IPS-11a (cell line): ENCODE measurements at regions not wholly inside any gene's neighbourhood (a gene's known extent, or its start where the extent isn't known, plus 50 kb on each side); places are given as distances from the start of the nearest gene placed in this dataset.

Experiments used
- H3K4me3 ChIP-seq: one replicate; pipeline ENCODE4 v1.5.1; 2013; ENCODE audit warnings: low read depth, low read length, control low read depth

- no peak overlapping the region for H3K4me3 ChIP-seq
Measured at GRCh38 chr2:7866825-7867224, 815.0 kb upstream of the ID2 start.

DNA sequence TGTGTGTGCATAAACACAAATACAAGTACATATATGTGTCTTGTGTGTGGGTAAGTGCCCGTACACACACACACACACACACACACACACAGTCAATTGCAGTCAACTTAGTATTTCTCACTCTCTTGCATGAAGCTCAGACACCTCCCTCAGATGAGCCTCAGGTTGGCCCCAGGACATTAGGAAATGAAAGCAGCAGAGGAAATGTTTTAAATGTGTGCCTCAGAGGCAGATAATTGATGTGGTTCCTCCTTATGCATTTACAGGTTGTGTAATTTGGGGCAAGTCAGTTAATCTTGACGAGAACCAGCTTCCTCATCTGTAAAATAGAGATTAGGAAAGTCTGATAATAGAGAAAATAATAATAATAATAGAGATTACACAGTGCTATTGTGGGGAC lies 814.0 kb upstream of the ID2 start:
- no peak overlapping the region for H3K4me3 ChIP-seq

GRCh38 chr2:7868836-7869235 lies 813.0 kb upstream of the ID2 start:
- no peak overlapping the region for H3K4me3 ChIP-seq

DNA sequence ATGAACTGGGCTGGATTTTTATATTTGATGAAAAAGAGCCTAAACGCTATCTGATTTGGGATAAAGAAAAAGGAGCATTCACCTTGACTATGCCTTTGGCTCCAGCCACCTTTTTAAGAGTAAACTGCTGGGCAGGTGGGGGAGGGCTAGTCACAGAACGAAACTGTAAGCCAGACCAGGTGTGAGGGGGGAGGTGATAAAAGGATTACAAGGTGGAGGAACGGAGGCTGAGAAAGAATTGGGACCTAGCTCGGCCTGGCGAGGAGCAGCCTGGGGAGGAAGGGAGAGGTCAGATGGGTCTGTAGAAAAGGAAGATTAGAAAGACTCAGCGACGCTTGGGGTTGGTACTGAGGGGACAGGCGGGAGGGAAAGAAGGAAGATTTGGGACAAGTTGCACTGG lies 805.4 kb upstream of the ID2 start:
- peak overlapping the region; percentile 27 for H3K4me3 ChIP-seq

GRCh38 chr2:7878266-7878665 lies 803.6 kb upstream of the ID2 start:
- peak overlapping the region; percentile 13 for H3K4me3 ChIP-seq

DNA sequence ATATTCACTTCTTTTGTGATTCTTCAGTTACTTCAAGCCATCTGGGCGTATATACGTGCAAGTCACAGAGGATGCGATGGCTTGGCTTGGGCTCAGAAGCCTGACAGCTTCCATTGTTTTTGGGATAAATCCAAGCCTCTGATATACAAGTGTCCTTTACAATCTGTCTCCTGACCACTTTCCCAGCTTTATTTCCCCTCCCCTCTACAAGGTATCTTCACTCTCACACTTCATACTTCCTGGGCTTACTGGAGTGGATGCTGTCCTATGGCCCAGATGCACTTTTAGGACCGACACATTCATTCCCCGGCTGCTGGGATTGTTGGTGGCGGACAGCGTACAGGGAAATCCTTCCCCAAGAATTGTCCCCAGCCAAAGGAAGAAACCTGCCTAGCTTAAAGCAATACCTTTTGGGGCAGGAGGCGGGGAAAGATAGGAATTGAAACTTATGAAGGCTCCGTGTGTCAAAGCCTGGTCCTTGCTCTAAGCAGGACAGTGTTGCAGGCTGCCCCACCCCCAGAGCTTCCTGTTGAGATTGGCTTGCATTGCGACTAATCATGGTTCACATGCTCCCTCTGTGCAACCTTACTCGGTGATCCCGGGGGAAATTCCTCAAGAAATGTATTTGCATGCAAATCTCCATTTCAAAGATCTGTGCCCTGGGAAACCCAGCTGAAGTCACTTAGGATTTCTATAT lies 802.9 kb upstream of the ID2 start:
- H3K4me3 ChIP-seq = peak overlapping the region; percentile 48

DNA sequence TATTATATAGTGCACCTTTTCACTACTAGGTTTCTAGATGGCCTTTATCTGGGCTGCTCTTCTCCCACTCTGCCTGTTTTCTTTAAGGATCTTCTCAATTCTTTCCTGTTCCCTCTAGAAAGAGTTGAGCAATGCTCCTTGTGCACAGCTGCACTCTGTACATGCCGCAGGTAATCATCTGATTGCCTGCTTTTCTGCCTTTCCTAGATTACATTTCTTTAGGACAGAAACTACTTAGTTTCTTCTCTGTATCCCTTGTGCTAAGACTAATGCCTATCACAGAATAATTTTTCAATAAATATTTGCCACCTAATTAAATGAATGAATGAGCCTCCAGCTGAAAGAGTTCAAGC lies 802.4 kb upstream of the ID2 start:
- peak overlapping the region; percentile 48 for H3K4me3 ChIP-seq

DNA sequence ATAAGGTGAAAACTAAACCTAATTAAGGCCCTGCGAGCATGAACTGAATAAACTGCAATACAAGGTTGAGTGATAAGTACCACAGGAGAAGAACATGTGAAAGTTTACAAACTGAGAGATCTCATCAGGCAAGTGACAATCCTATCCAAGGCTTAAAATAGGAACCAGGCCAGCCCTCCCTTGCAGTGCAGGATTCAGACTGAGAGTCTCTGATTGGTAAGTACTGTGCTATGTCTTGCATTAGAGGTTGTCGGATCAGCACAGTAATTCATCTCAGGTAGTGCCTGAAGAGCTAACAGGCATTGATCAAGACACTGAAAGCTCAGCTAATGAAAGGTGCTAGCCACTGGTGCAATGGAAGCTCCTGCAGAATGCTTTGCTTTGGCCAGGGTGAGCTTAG lies 801.7 kb upstream of the ID2 start:
- H3K4me3 ChIP-seq = peak overlapping the region; percentile 28

GRCh38 chr2:7880566-7880965 lies 801.3 kb upstream of the ID2 start:
- peak overlapping the region; percentile 28 for H3K4me3 ChIP-seq

DNA sequence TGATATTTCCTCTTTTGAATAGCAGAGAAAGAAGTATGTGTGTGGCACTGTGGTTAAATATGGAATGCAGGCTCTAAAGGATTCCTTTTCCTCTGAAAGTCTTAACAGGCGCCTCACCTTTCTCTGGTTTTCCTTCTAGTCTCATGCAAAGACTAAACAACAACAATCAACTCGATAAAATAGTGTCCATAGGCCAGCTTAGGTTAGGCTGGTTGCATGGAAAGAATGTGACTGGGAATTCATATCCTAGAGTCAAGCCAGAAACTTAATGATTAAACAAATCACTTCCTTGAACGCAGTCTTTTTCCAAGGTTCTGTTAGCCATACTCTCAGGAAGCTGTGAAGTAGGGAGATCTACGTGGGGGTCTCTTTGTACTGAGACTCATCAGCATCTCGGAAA lies 800.8 kb upstream of the ID2 start:
- H3K4me3 ChIP-seq = no peak overlapping the region

DNA sequence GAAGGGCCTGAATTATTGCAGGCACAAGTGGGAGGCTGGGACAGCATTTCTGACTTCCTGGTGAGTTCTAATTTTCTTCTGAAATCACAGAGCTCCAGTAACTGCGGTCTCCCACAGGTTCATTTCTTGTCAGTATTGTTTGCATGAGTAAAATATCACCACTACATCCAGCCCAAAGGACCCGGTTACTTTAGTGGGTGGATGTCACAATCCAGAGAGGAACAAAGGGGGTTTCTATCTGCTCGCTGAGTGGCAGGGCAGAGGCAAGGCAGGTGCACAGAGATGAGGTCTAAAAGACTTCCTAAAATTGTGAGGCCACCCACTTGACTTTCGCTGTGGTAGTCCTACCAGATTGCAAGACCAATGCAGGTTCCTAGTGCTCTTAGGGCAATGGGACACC lies 800.4 kb upstream of the ID2 start:
- no peak overlapping the region for H3K4me3 ChIP-seq

DNA sequence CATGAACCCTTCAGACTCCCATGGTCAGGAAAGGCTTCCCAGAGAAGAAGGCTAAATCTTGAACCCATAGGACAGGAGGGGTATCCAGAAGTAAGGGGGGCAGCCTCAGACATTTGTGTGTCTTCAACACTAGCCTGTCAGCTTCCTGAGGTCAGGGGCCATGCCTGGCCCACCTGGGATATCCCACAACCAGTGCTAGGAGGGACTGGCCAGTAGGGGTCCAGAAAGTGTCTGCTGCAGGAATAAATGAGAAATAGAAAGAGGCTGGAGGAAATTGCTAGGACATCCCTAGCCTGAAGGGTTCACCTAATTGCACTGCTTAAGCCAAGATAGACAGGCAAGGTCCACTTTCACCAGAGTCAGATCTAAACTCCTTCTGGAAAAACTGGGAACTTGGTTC lies 799.6 kb upstream of the ID2 start:
- peak overlapping the region; percentile 13 for H3K4me3 ChIP-seq

DNA sequence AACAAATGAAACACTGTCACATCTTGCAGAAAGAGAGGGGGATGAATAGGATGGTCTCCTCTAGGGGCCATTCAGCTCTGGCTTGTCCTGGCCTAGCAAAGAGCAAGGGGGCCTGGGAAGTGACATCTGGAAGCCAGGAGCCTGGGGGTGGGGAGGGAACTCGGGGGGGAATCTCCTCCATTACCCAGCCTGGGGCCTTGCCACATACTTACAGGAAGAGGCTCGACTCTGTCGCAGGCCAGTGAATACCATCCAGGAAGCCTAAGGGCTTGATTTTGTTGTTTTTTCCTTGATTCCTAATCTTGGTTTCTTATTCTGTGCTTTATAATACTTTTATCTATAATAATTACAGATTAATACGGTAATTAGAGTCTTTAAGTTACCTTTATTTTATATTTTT lies 797.5 kb upstream of the ID2 start:
- no peak overlapping the region for H3K4me3 ChIP-seq

DNA sequence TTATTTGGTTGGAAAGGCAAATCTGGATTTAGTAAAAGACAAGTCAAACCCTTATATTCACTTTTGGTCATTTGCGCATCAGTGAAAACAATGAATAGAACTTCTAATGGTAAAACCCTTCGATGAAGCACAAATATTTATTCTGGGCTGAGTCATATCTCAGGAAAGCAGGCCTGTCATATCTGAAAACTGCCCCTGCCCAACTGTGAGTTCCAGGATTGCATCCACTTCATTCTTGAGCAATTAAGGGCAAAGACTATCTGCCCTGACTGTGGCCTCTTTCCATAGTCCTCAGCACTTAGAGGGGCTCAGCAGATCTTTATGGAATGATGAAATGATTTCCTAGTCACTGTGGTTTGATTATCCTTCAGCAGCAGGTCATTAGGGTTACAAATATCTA lies 795.2 kb upstream of the ID2 start:
- no peak overlapping the region for H3K4me3 ChIP-seq

DNA sequence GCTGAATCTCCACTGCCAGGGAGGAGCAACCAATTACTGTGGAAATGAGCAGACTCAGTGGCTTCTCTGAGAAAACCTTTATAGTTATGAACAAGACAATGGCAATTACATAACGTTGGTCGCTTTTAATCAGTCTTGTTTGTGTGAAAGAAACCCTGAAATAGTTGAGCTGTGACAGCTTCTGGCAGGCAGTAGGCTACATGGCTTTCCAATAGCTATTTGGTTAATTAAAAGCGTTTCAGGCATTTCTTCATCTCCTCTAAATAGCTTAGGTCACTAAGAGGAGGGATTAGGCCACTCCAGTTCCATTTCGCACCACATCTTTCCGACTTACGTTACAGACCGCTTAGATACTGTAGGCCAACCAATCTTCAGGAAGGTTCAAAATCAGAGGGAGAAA lies 794.4 kb upstream of the ID2 start:
- H3K4me3 ChIP-seq = no peak overlapping the region

- no peak overlapping the region for H3K4me3 ChIP-seq
Measured at GRCh38 chr2:7888876-7889275, 793.0 kb upstream of the ID2 start.

GRCh38 chr2:7891312-7891711 lies 790.5 kb upstream of the ID2 start:
- no peak overlapping the region for H3K4me3 ChIP-seq

DNA sequence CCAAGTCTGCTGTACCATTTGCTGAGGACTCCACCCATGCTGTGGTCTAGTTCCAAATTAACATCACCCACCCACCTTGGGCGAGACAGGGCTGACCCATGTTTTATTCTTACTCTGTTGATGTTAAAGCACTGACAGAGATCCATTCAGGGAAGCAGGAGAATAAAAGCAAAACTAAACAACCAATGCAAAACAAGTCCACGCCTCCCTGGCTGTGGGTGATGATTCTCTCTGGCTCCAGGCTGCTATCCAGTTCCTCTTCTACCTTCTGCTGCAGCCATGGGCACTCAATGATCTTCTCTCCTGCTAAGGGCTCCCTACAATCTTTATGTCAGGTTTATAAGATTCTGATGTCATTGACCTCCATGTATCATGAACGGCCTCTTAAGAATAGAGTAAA lies 786.6 kb upstream of the ID2 start:
- no peak overlapping the region for H3K4me3 ChIP-seq

DNA sequence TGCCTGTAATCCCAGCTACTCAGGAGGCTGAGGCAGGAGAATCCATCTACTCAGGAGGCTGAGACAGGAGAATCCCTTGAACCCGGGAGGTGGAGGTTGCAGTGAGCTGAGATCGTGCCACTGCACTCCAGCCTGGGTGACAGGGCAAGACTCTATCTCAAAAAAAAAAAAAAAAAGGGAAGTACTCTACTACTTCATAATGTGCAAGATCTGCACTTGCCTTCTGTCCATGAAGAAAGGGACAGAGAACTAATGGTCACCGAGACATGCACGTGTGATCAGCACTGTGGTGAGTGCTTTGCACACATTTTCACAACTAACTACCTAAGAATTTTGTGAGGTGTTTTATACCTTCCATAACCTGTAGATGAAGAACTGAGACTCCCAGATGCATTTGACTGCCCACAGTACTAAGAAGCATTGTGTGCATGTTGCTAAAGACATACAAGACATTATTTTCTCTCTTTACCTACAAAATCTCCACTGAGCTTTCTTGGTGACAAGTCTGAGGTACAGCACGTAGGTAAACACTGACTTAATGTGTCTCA lies 784.8 kb upstream of the ID2 start:
- no peak overlapping the region for H3K4me3 ChIP-seq

GRCh38 chr2:7899241-7899640 lies 782.6 kb upstream of the ID2 start:
- H3K4me3 ChIP-seq = no peak overlapping the region

GRCh38 chr2:7899923-7900322 lies 781.9 kb upstream of the ID2 start:
- no peak overlapping the region for H3K4me3 ChIP-seq

- H3K4me3 ChIP-seq = no peak overlapping the region
Measured at GRCh38 chr2:7900593-7900992, 781.3 kb upstream of the ID2 start.

GRCh38 chr2:7902251-7902765 lies 779.5 kb upstream of the ID2 start:
- no peak overlapping the region for H3K4me3 ChIP-seq
